Kidney capillary endothelial cell (primary cell): ENCODE measurements at regions not wholly inside any gene's neighbourhood (a gene's known extent, or its start where the extent isn't known, plus 50 kb on each side); places are given as distances from the start of the nearest gene placed in this dataset.

ENCODE experiments used
- DNase-seq: peaks from one replicate; pipeline ENCODE4 v3.0.0-alpha.2; 2018; ENCODE audit warnings: low spot score

DNA sequence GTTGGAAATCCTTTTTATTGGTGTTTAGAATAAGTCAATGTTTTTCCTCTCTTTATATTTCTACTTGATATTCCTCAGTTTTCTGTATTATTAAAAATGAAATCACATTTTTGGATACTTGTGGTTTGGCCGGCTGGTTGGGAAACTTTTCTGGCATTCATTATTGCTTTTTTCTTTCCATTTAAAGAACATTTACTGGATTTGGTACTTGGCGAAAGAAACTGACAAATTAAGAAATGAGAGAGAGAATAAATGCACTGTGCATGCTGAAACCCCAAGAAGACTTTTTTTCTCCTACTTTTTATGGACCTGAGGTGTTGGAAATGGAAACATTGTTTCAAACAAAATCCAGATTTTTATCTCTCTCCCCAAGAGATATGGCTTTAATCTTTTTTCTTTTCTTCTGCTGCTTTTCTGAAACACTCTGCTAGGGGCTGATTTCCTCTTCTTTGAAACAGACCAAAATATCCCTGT, 128.4 kb downstream of the SNX18 start:
- DNase-seq = no peak

GRCh38 chr5:54644226-54644625, 126.7 kb downstream of the SNX18 start:
- peak; percentile 65 for DNase-seq

DNA sequence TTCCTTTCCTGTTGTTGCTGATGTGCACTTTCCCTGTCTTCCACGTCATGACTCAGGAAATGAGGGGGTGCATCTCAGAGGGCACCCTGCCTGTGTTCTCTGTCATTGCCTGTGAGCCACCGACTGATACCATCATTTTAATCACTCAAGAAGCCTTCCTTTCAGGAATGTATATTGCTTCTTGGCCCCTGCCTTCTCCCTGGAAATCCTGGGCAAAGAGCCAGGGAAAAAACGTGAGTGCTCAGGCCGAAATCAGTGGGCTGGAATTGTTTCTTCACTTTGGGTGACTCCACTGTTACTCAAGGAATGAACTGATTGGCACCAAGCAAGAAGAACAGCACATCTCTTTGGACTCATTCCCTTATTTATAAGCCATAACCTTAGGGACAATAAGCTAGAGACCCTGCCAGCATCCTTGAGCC, 126.1 kb downstream of the SNX18 start:
- peak; percentile 47 for DNase-seq

GRCh38 chr5:54639621-54640020, 122.1 kb downstream of the SNX18 start:
- DNase-seq = no peak

DNA sequence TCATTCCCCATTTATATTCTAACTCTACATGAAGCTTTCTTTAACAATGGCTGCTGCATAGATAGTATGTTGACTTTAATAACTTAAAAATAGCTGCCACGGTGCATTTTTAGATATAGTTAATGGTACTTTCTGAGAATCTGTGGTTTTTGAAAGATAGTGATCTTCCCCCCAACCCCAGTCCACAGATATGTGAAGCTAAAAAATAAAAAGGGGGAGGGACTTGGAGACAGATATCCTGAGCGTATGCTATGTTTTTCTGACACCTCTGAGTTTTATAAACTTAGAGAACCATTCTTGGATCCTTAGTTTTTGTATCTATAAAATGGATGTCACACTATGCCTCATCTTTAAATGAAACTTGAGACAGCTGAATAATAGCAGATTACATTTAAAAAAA, 120.5 kb downstream of the SNX18 start:
- DNase-seq = no peak

- no peak for DNase-seq
Measured at GRCh38 chr5:54637654-54638053, 120.1 kb downstream of the SNX18 start.

GRCh38 chr5:54634089-54634488, 116.5 kb downstream of the SNX18 start:
- no peak for DNase-seq

- DNase-seq = no peak
Measured at GRCh38 chr5:54632131-54632701, 114.7 kb downstream of the SNX18 start.

DNA sequence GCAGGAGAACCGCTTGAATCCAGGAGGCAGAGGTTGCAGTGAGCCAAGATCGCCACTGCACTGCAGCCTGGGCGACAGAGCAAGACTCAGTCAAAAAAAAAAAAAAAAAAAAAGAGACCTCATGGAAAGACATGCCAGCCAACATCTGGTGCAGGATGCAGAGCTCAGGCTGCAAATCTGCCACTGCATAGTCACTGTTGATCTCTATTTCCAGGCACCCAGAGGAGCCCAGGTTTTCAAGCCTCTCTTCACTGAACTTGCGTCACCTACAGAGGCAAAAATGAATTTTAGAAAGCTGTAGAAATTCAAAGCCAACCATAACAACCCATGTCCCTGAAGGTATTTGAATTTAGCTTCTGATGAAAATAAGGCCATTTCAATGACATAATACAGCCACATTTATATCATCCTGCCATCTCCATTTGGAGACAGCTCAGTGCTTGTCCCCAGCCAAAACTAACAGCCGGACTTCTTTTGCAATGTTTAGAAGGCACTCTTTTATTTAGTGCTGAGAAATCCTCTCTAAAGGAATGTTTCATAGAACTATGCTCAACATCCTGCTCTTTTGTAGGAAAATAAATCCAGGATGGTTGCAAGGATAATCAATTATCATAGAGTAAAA, 113.3 kb downstream of the SNX18 start:
- DNase-seq = no peak

- no peak for DNase-seq
Measured at GRCh38 chr5:54629115-54629514, 111.6 kb downstream of the SNX18 start.

- DNase-seq = no peak
Measured at GRCh38 chr5:54628050-54628449, 110.5 kb downstream of the SNX18 start.

GRCh38 chr5:54626407-54626806, 108.8 kb downstream of the SNX18 start:
- no peak for DNase-seq

GRCh38 chr5:54624805-54625568, 107.4 kb downstream of the SNX18 start:
- DNase-seq = no peak

GRCh38 chr5:54621709-54622108, 104.2 kb downstream of the SNX18 start:
- DNase-seq = no peak

GRCh38 chr5:54621048-54621447, 103.5 kb downstream of the SNX18 start:
- DNase-seq = no peak

GRCh38 chr5:54620141-54620933, 102.8 kb downstream of the SNX18 start:
- no peak for DNase-seq

- no peak for DNase-seq
Measured at GRCh38 chr5:54619731-54620130, 102.2 kb downstream of the SNX18 start.

- DNase-seq = no peak
Measured at GRCh38 chr5:54616518-54617220, 99.1 kb downstream of the SNX18 start.

GRCh38 chr5:54616031-54616430, 98.5 kb downstream of the SNX18 start:
- DNase-seq = no peak

DNA sequence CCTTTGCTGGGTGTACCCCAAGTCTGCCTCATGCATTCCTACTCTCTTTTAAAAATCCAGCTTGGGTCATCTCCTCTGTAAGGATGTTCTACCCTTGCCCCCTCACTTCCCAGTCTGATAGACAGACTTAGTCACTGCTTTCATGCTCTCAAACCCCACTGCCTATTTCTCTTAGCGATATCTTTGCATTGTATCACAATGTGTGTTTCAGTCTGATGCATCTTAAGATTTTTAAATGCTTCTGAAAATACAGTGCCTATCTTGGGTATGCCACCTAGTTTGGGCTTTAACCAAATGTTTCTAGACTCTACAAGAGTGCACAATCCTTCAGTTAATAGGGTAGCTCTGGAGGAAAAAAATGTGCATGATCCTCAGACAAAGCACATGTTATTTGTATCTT, 97.8 kb downstream of the SNX18 start:
- DNase-seq = no peak

GRCh38 chr5:54612711-54613110, 95.2 kb downstream of the SNX18 start:
- no peak for DNase-seq
